ENCODE measurements at regions not wholly inside any gene's neighbourhood (a gene's known extent, or its start where the extent isn't known, plus 50 kb on each side); places are given as distances from the start of the nearest gene placed in this dataset.
A peak's percentile ranks its signal among the peaks of the same experiment; 100 is the strongest.
"Not testable (repeated sequence)": the region's sequence is repeated elsewhere in the genome, so short reads cannot be mapped to it uniquely, and the experiment has no call there.

DNA sequence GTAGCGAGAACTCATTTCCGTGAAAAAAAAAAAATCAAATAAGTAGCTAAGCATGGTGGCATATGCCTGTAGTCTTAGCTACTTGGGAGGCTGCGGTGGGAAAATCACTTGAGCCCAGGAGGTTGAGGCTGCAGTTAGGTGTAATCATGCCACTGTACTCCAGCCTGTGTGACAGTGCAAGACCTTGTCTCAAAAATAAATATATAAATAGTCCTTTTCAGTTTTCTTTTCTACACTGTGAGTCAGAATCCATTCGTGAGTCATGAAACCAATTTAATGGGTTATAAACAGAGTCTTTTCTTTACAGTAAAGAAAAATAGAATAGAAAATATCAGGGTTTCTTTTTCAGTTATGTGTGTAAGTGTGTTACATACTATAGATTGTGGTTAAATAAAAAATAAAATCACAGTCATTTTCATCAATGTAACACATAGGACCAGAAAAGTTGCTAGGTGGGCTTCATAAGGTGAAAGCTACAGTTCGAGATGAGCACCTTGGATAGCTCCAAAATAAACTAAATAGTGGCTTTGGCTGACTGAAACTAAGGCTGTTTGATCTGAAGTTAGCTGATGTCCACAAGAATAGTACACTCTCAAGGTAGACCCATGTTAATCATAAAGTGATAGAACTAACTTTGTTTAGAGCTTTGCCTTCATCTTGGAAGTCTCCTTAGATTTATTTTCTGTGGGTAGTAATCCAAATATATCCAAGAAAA lies 781.1 kb downstream of the GATA3 start:
- TF ChIP-seq CTCF (conservative IDR thresholded peaks at IDR 0.05; ENCODE audit: low read depth) = no peak
- CTCF ChIA-PET = interaction anchor here (0.5 to 0.6 kb wide), 2 partner anchors 87 to 130 kb away, joined by 3 to 8 read pairs; no protein-coding TSS in a partner anchor
- no peak overlapping the region for H3K27ac ChIP-seq
- POLR2A ChIA-PET (ENCODE audit: low non-redundant PET) = no interaction called here
- DNase-seq (ENCODE audit: low spot score) = no peak

GRCh38 chr10:8840356-8840755 lies 785.9 kb downstream of the GATA3 start:
- POLR2A ChIA-PET (ENCODE audit: low non-redundant PET) = no interaction called here
- CTCF ChIA-PET = no interaction called here
- DNase-seq (ENCODE audit: low spot score) = no peak
- H3K27ac ChIP-seq = no peak overlapping the region
- TF ChIP-seq CTCF (conservative IDR thresholded peaks at IDR 0.05; ENCODE audit: low read depth) = no peak

GRCh38 chr10:8844141-8844540 lies 789.7 kb downstream of the GATA3 start:
- ChIA-PET POLR2A (ENCODE audit: low non-redundant PET) (no interaction called here), CTCF (no interaction called here)
- no peak for DNase-seq (ENCODE audit: low spot score)

DNA sequence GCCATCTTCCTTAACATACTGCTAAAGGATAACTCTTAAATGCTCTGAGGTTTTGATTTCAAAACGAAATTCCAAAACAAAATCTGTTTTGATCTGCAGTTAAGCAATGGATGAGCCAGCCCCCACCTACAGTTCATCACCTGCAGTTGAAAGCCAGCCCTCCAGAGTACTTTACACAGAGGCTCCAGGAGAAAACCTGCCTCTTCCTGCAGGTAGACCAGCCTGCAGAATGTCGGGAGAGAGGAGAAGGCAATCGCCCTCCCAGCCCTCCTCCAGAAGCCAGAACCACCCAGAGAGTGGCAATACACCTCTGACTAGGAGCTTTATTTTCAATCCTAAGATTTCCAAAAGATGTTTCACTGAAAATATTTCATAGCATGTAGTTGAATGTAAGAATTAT lies 798.1 kb downstream of the GATA3 start:
- no peak for DNase-seq (ENCODE audit: low spot score)
- POLR2A ChIA-PET (ENCODE audit: low non-redundant PET) = no interaction called here
- CTCF ChIA-PET = interaction anchor here (0.6 kb wide), 1 partner anchor 215 kb away, joined by 3 read pairs; no protein-coding TSS in a partner anchor
- no peak overlapping the region for H3K27ac ChIP-seq
- TF ChIP-seq CTCF (conservative IDR thresholded peaks at IDR 0.05; ENCODE audit: low read depth) = no peak

More at GRCh38 chr10:8844141-8844540, 789.7 kb downstream of the GATA3 start:
- TF ChIP-seq CTCF (conservative IDR thresholded peaks at IDR 0.05; ENCODE audit: low read depth) = no peak
- H3K27ac ChIP-seq = no peak overlapping the region

- no peak for DNase-seq (ENCODE audit: low spot score)
- POLR2A ChIA-PET (ENCODE audit: low non-redundant PET) = no interaction called here
- CTCF ChIA-PET = no interaction called here
- TF ChIP-seq CTCF (conservative IDR thresholded peaks at IDR 0.05; ENCODE audit: low read depth) = no peak
- no peak overlapping the region for H3K27ac ChIP-seq
These were observed 798.6 kb downstream of the GATA3 start for GRCh38 chr10:8853048-8853447.

GRCh38 chr10:8868924-8869323 lies 814.4 kb downstream of the GATA3 start:
- DNase-seq (ENCODE audit: low spot score); H3K27ac ChIP-seq; POLR2A ChIA-PET (ENCODE audit: low non-redundant PET); CTCF ChIA-PET: not testable (repeated sequence)

GRCh38 chr10:8873310-8873709 lies 818.8 kb downstream of the GATA3 start:
- DNase-seq (ENCODE audit: low spot score) = peak; percentile 23
- no peak for TF ChIP-seq CTCF (conservative IDR thresholded peaks at IDR 0.05; ENCODE audit: low read depth)
- no peak overlapping the region for H3K27ac ChIP-seq
- ChIA-PET CTCF (interaction anchor here (0.8 kb wide), 1 partner anchor 186 kb away, joined by 5 read pairs; no protein-coding TSS in a partner anchor), POLR2A (ENCODE audit: low non-redundant PET) (no interaction called here)

Measured in RWPE1 (cell line).